ENCODE measurements at regions not wholly inside any gene's neighbourhood (a gene's known extent, or its start where the extent isn't known, plus 50 kb on each side); places are given as distances from the start of the nearest gene placed in this dataset.
"Not testable (repeated sequence)": the region's sequence is repeated elsewhere in the genome, so short reads cannot be mapped to it uniquely, and the experiment has no call there.

- not testable (repeated sequence) for TF ChIP-seq POLR2A, EP300, CTCF (IDR thresholded peaks at IDR 0.05)
Observed at GRCh38 chr1:149276496-149276895, 173.1 kb upstream of the NBPF9 start.

All from ovary (tissue), 3 donors.